GM12878 (cell line): ENCODE measurements at regions not wholly inside any gene's neighbourhood (a gene's known extent, or its start where the extent isn't known, plus 50 kb on each side); places are given as distances from the start of the nearest gene placed in this dataset.

Experiments used
- KDM1A ChIP-seq: fragments of 200-600 bp; sonication (generic); IDR thresholded peaks from 2 replicates; pipeline ENCODE4 v1.6.1; 2016; ENCODE audit warnings: borderline replicate concordance
- MAX ChIP-seq: IDR thresholded peaks from 2 replicates; pipeline ENCODE4 v1.6.1; 2012; ENCODE audit warnings: low read depth, low read length, improper control_type of control experiment
- MTA2 ChIP-seq: fragments of 450-650 bp; IDR thresholded peaks from 2 replicates; pipeline ENCODE4 v1.6.1; 2016; ENCODE audit warnings: low read depth, mild to moderate bottlenecking, moderate library complexity
- TF ChIP-seq, protein P1 (sequence below), 3 experiments: IDR thresholded peaks in 2 of 3; conservative IDR thresholded peaks in 1 of 3; 2 replicates each; pipeline ENCODE4 v1.5.1; 2011; ENCODE audit warnings: low read depth in 3 of 3, low read length in 3 of 3, mild to moderate bottlenecking in 3 of 3, control low read depth in 2 of 3, moderate library complexity in 2 of 3, inconsistent platforms in 1 of 3, mixed read lengths in 1 of 3; ENCODE audit not compliant: control insufficient read depth in 2 of 3, insufficient read depth in 1 of 3; ENCODE audit errors: extremely low read depth in 1 of 3

DNA sequence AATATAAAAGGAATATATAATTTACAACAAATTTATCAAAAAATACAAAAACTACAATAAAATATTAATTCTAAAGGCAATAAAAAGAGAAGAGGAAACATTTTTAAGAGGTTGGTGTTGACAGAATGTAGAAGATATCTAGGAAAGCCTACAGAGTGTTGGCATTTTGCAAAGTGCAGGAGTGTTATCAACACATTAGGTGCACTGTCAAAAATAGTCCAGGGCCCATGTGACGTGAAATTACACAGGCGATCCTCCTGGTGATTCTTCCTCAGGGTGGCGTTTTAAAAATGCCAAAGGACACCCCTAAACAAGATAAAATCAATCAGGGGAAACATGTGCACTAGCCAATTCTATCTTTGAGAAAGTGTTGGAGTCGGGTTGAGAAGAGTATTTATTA is 222.7 kb downstream of the ARPP21 start:
- TF ChIP-seq KDM1A (no peak), MAX (no peak), MTA2 (no peak)
- TF ChIP-seq, protein P1, sequence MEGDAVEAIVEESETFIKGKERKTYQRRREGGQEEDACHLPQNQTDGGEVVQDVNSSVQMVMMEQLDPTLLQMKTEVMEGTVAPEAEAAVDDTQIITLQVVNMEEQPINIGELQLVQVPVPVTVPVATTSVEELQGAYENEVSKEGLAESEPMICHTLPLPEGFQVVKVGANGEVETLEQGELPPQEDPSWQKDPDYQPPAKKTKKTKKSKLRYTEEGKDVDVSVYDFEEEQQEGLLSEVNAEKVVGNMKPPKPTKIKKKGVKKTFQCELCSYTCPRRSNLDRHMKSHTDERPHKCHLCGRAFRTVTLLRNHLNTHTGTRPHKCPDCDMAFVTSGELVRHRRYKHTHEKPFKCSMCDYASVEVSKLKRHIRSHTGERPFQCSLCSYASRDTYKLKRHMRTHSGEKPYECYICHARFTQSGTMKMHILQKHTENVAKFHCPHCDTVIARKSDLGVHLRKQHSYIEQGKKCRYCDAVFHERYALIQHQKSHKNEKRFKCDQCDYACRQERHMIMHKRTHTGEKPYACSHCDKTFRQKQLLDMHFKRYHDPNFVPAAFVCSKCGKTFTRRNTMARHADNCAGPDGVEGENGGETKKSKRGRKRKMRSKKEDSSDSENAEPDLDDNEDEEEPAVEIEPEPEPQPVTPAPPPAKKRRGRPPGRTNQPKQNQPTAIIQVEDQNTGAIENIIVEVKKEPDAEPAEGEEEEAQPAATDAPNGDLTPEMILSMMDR (IDR thresholded peaks at IDR 0.05 in 2 of 3, conservative IDR thresholded peaks at IDR 0.05 in 1 of 3; ENCODE audit: control insufficient read depth in 2 of 3, extremely low read depth in 1 of 3, insufficient read depth in 1 of 3, low read depth in 3 of 3, low read length in 3 of 3), result no peak
